A673 (cell line): ENCODE measurements at regions not wholly inside any gene's neighbourhood (a gene's known extent, or its start where the extent isn't known, plus 50 kb on each side); places are given as distances from the start of the nearest gene placed in this dataset.

Experiments used
- BruUV-seq: library from RNA; stranded (reverse); fragments of 400-500 nt; replicated peaks from 2 replicates; lab custom pipeline; 2021; lab: Mats Ljungman, UMichigan
- CTCF ChIA-PET: fragments of 300-600 bp; sonication (Branson Sonifier 250); formaldehyde crosslinking; loops from one replicate; lab custom pipeline; 2022; ENCODE audit warnings: antibody characterized with exemption; lab: Charles Lee
- POLR2A ChIA-PET: fragments of 300-600 bp; sonication (Branson Sonifier 250); formaldehyde crosslinking; loops from one replicate; lab custom pipeline; 2022; ENCODE audit warnings: antibody characterized with exemption; ENCODE audit not compliant: low non-redundant PET; lab: Charles Lee
- DNase-seq: peaks from one replicate; pipeline ENCODE4 v3.0.0-alpha.2; 2015; ENCODE audit warnings: low spot score
- H3K27ac ChIP-seq: fragments of 200-600 bp; sonication (generic); 2 replicates; pipeline ENCODE4 v1.5.1; 2016; ENCODE audit warnings: mixed run types, low read depth, mild to moderate bottlenecking, mixed read lengths, antibody characterized with exemption, low read length; ENCODE audit not compliant: poor library complexity, severe bottlenecking
- H3K27me3 ChIP-seq: fragments of 200-600 bp; sonication (generic); replicated peaks from 2 replicates; pipeline ENCODE4 v1.6.1; 2017; ENCODE audit warnings: mixed run types, low read depth, mild to moderate bottlenecking, mixed read lengths, antibody characterized with exemption, low read length; ENCODE audit not compliant: insufficient read depth, poor library complexity
- H3K36me3 ChIP-seq: fragments of 200-600 bp; sonication (generic); 2 replicates; pipeline ENCODE4 v1.6.1; 2016; ENCODE audit warnings: mixed run types, mild to moderate bottlenecking, mixed read lengths, antibody characterized with exemption, low read length; ENCODE audit not compliant: insufficient read depth, poor library complexity, severe bottlenecking
- H3K4me1 ChIP-seq: fragments of 200-600 bp; sonication (generic); 2 replicates; pipeline ENCODE4 v1.6.1; 2017; ENCODE audit warnings: mixed run types, mild to moderate bottlenecking, mixed read lengths, antibody characterized with exemption, low read length; ENCODE audit not compliant: insufficient read depth, poor library complexity, severe bottlenecking
- H3K4me3 ChIP-seq: fragments of 200-600 bp; sonication (generic); 2 replicates; pipeline ENCODE4 v1.5.1; 2016; ENCODE audit warnings: low read depth, mixed run types, mild to moderate bottlenecking, mixed read lengths, low read length; ENCODE audit not compliant: poor library complexity, severe bottlenecking
- H3K9me3 ChIP-seq: fragments of 200-600 bp; sonication (generic); 2 replicates; pipeline ENCODE4 v1.6.1; 2016; ENCODE audit warnings: mixed run types, low read depth, mild to moderate bottlenecking, mixed read lengths, antibody characterized with exemption, low read length; ENCODE audit not compliant: poor library complexity, severe bottlenecking
- CTCF ChIP-seq: fragments of 300-800, 200-600 bp; sonication (generic); conservative IDR thresholded peaks from 2 replicates; pipeline ENCODE4 v1.5.1; 2017; ENCODE audit warnings: low read depth, mild to moderate bottlenecking, antibody characterized with exemption, low read length, moderate library complexity, mixed read lengths
- EZH2 ChIP-seq: fragments of 200-600 bp; sonication (generic); IDR thresholded peaks from 2 replicates; pipeline ENCODE4 v1.6.1; 2017; ENCODE audit warnings: borderline replicate concordance, low read depth, mild to moderate bottlenecking, mixed read lengths, antibody characterized with exemption, low read length; ENCODE audit not compliant: poor library complexity, severe bottlenecking
- intact Hi-C: fragments of 100-400 bp; cut with micrococcal nuclease; formaldehyde crosslinking; loops from one replicate; pipeline ENCODE4 v1.10.0; 2022; ENCODE audit not compliant: unreplicated experiment

GRCh38 chr16:8237452-8237851 is 352.9 kb downstream of the TMEM114 start:
- intact Hi-C loops: no loop called here
- Histone ChIP-seq H3K4me3 (no peak overlapping the region), H3K27ac (no peak overlapping the region), H3K4me1 (no peaks in the 10 kb centered on the region), H3K36me3 (no peaks in the 10 kb centered on the region), H3K27me3 (no peaks in the 10 kb centered on the region), H3K9me3 (no peaks in the 10 kb centered on the region)
- ChIA-PET CTCF (no interaction called here), POLR2A (no interaction called here)
- no peak for DNase-seq
- BruUV-seq: no TSS peak
- TF ChIP-seq EZH2 (no peak), CTCF (no peak)

- ChIA-PET CTCF (no interaction called here), POLR2A (no interaction called here)
- no peak for DNase-seq
- no peaks in the 10 kb centered on the region for H3K27me3 ChIP-seq
- no peak overlapping the region for H3K4me3 ChIP-seq
- no peaks in the 10 kb centered on the region for H3K36me3 ChIP-seq
- H3K27ac ChIP-seq: no peak overlapping the region
- TF ChIP-seq CTCF (no peak), EZH2 (no peak)
- H3K4me1 ChIP-seq: no peaks in the 10 kb centered on the region
- no TSS peak for BruUV-seq
- intact Hi-C loops: no loop called here
- no peaks in the 10 kb centered on the region for H3K9me3 ChIP-seq
Measured at GRCh38 chr16:8236816-8237215, 353.5 kb downstream of the TMEM114 start.

GRCh38 chr16:8230497-8230896 is 359.8 kb downstream of the TMEM114 start:
- CTCF ChIA-PET: no interaction called here
- no peak overlapping the region for H3K4me3 ChIP-seq
- no TSS peak for BruUV-seq

More at GRCh38 chr16:8230497-8230896, 359.8 kb downstream of the TMEM114 start:
- TF ChIP-seq CTCF: no peak
- TF ChIP-seq EZH2: no peak
- Histone ChIP-seq H3K27me3 (no peaks in the 10 kb centered on the region), H3K4me1 (no peaks in the 10 kb centered on the region), H3K27ac (no peak overlapping the region), H3K36me3 (no peaks in the 10 kb centered on the region), H3K9me3 (no peaks in the 10 kb centered on the region)
- POLR2A ChIA-PET: no interaction called here
- intact Hi-C loops: no loop called here
- no peak for DNase-seq
